Lower leg skin (tissue), 3 donors: ENCODE measurements at regions not wholly inside any gene's neighbourhood (a gene's known extent, or its start where the extent isn't known, plus 50 kb on each side); places are given as distances from the start of the nearest gene placed in this dataset.

Experiments
- CTCF ChIP-seq, 3 donors: fragments of 450-650 bp; IDR thresholded peaks; one replicate each; pipeline ENCODE4 v1.5.1; 2016; ENCODE audit warnings: antibody characterized with exemption in 3 of 3, mild to moderate bottlenecking in 3 of 3, moderate library complexity in 2 of 3
- POLR2A ChIP-seq, 2 donors: fragments of 450-650 bp; IDR thresholded peaks; one replicate each; pipeline ENCODE4 v1.6.1; 2016 to 2017; ENCODE audit warnings: antibody characterized with exemption in 2 of 2, mild to moderate bottlenecking in 1 of 2, moderate library complexity in 1 of 2

- TF ChIP-seq CTCF (IDR thresholded peaks at IDR 0.05) (no peak), POLR2A (IDR thresholded peaks at IDR 0.05) (no peak)
Measured at GRCh38 chr15:101560722-101561583, 71.4 kb upstream of the PCSK6 start.
